GM12875 (cell line): ENCODE measurements at regions not wholly inside any gene's neighbourhood (a gene's known extent, or its start where the extent isn't known, plus 50 kb on each side); places are given as distances from the start of the nearest gene placed in this dataset.

Experiments used
- H3K4me3 ChIP-seq: one replicate; pipeline ENCODE4 v1.5.1; 2011; ENCODE audit warnings: low read depth, low read length, control low read depth
- TF ChIP-seq, protein P1 (sequence below): IDR thresholded peaks from 2 replicates; pipeline ENCODE4 v1.5.1; 2011; ENCODE audit warnings: low read depth, mild to moderate bottlenecking, control low read depth, inconsistent platforms, low read length, moderate library complexity, borderline replicate concordance; ENCODE audit not compliant: insufficient read depth

DNA sequence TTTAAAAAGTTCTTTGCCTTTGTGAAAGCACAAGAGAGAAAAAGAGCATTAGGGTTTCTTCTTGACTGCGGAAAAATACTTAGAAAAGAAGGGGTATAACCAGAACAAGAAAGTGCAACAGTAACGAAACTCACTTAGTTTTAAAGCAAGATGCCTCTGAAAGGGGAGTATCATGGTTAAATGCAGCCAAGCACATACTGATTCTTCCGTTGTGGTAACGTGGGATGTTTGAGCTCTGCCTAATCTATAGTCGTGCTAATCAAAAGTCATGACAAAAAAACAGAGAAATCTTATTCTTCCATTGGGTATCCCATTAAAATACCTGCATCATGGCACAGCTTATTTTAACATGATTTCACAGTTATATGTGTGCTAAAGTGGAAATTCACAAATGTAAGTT, 187.8 kb upstream of the LRFN5 start:
- H3K4me3 ChIP-seq: no peak overlapping the region
- TF ChIP-seq, protein P1, sequence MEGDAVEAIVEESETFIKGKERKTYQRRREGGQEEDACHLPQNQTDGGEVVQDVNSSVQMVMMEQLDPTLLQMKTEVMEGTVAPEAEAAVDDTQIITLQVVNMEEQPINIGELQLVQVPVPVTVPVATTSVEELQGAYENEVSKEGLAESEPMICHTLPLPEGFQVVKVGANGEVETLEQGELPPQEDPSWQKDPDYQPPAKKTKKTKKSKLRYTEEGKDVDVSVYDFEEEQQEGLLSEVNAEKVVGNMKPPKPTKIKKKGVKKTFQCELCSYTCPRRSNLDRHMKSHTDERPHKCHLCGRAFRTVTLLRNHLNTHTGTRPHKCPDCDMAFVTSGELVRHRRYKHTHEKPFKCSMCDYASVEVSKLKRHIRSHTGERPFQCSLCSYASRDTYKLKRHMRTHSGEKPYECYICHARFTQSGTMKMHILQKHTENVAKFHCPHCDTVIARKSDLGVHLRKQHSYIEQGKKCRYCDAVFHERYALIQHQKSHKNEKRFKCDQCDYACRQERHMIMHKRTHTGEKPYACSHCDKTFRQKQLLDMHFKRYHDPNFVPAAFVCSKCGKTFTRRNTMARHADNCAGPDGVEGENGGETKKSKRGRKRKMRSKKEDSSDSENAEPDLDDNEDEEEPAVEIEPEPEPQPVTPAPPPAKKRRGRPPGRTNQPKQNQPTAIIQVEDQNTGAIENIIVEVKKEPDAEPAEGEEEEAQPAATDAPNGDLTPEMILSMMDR: no peak

DNA sequence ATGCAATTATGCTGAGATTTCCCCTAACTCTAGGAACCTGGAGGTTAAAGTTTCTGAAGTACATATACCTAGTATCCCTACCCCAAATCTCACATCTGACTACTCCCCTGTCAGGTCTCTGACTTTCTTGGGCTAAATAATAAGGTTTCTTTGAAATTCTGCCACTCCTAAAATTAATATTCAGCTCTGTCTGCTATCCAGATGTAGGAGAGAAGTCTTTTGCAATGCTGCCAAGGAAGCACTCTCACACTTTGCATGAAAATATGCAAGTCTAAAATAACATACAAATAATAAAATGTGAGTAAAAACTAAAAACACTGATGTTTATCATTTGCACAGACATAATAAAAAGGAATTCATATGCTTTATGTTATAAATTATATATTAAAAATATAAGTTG, 196.9 kb upstream of the LRFN5 start:
- H3K4me3 ChIP-seq: no peak overlapping the region
- TF ChIP-seq, protein P1: no peak

DNA sequence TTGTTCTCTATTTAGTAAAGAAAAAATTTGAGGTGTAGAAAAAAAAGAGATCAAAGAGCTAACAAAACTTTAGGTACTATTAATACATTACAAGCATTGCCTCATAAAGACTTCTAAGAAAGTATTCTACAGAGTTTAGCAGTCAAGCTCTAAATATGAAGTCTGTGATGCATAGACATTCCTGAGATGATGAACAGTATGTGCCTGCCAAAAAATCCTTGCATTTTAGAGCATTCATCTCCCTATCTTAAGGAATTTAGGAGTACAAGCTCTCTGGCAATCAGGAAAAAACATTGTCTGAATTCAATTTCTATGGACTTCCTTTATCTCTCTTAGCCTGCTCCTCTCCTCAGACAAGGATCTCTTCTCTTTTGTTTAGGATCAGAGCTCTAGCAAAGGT, 202.6 kb upstream of the LRFN5 start:
- no peak overlapping the region for H3K4me3 ChIP-seq
- TF ChIP-seq, protein P1: no peak

DNA sequence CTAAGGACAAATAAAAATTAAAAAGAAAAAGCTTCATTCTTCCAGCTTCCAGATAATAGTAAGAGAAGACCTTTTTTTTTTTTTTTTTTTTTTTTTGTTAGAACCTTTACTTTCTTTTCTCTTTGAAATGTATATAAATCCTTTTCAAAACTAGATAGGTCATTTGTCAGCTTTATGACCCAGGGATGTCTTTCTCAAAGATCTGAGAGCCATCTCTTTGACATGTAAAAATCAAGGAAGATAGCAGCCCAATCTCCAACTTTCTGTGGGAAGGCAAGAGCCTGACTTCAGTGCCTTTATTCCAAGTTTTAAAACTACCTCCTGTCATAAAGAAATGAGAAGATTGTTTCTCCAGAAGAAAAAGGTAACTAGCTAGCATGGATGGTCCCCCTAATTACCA, 203.3 kb upstream of the LRFN5 start:
- H3K4me3 ChIP-seq: no peak overlapping the region
- TF ChIP-seq, protein P1: no peak

DNA sequence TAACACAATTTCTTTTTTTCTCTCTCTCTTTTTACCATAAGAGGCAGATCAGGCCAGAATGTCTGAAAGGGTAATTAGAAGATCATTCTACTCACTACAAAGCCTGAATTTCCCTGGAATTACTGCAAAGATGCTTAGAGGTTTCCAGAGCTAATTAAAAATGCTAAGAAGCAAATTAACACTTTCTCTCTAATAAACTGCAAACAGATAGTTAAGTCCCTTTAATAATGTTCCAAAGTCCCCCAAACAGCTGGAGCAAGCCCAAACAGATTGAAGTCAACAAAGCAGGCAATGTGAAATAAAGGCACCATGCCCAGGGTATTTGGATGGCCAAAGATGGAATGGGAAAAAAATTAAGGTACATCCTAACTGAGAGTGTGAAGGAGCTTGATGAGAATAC, 208.8 kb upstream of the LRFN5 start:
- TF ChIP-seq, protein P1: no peak
- H3K4me3 ChIP-seq: no peak overlapping the region

DNA sequence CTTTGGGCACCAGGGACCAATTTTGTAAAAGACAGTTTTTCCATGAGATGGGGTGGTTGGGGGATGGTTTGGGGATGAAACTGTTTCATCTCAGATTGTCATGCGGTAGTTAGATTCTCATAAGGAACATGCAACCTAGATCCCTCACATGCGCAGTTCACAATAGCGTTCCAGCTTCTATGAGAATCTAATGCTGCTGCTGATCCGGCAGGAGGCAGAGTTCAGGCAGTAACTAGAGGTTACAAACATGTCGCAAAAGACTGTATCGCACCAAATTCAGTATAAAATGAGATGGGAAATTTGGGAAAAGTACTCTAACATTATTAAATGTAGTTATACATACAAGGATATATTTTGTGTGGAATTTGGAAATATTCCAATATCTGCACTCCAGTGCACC, 213.2 kb upstream of the LRFN5 start:
- TF ChIP-seq, protein P1: no peak
- no peak overlapping the region for H3K4me3 ChIP-seq

DNA sequence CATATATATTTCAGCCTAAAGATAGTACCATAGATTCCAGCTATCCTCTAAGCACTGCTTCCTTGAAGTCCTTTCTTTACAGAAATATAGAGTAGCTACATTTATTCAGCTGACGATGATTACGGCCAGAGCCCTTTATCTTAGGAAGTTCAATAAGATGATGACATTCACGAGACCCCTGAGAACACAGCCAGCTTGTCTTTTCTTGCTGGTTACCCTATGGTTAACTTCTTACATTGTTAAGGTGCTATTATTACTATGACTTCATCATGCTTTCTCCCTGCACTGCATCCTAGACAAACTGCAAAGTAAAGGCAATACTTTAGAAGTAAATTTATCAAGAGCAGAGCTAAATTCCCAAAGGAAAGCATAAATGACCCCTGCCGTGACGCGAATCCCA, 214.4 kb upstream of the LRFN5 start:
- TF ChIP-seq, protein P1: no peak
- no peak overlapping the region for H3K4me3 ChIP-seq
